ENCODE measurements at regions not wholly inside any gene's neighbourhood (a gene's known extent, or its start where the extent isn't known, plus 50 kb on each side); places are given as distances from the start of the nearest gene placed in this dataset.
"Not testable (repeated sequence)": the region's sequence is repeated elsewhere in the genome, so short reads cannot be mapped to it uniquely, and the experiment has no call there.

GRCh38 chr2:15753811-15754702 is 162.4 kb downstream of the DDX1 start:
- no peak for DNase-seq

GRCh38 chr2:15754703-15755099 is 163.0 kb downstream of the DDX1 start:
- DNase-seq: no peak

GRCh38 chr2:15755528-15755927 is 163.9 kb downstream of the DDX1 start:
- no peak for DNase-seq

- no peak for DNase-seq
Observed at GRCh38 chr2:15756011-15756550, 164.4 kb downstream of the DDX1 start.

- DNase-seq: no peak
Observed at GRCh38 chr2:15756882-15757819, 165.5 kb downstream of the DDX1 start.

GRCh38 chr2:15757820-15758586 is 166.3 kb downstream of the DDX1 start:
- DNase-seq: no peak

- DNase-seq: no peak
Observed at GRCh38 chr2:15758848-15759247, 167.2 kb downstream of the DDX1 start.

GRCh38 chr2:15759385-15759784 is 167.7 kb downstream of the DDX1 start:
- no peak for DNase-seq

GRCh38 chr2:15759791-15760190 is 168.1 kb downstream of the DDX1 start:
- DNase-seq: not testable (repeated sequence)

- no peak for DNase-seq
Observed at GRCh38 chr2:15760232-15760910, 168.7 kb downstream of the DDX1 start.

- DNase-seq: no peak
Observed at GRCh38 chr2:15761056-15761455, 169.4 kb downstream of the DDX1 start.

- DNase-seq: no peak
Observed at GRCh38 chr2:15761910-15762309, 170.2 kb downstream of the DDX1 start.

GRCh38 chr2:15762449-15762848 is 170.8 kb downstream of the DDX1 start:
- no peak for DNase-seq

GRCh38 chr2:15763106-15763821 is 171.6 kb downstream of the DDX1 start:
- no peak for DNase-seq

GRCh38 chr2:15763822-15764682 is 172.4 kb downstream of the DDX1 start:
- DNase-seq: no peak

GRCh38 chr2:15764683-15765011 is 173.0 kb downstream of the DDX1 start:
- DNase-seq: no peak

GRCh38 chr2:15765211-15765610 is 173.5 kb downstream of the DDX1 start:
- no peak for DNase-seq

- no peak for DNase-seq
Observed at GRCh38 chr2:15765686-15766302, 174.1 kb downstream of the DDX1 start.

GRCh38 chr2:15766303-15766861 is 174.0 kb upstream of the MYCN start:
- no peak for DNase-seq
